Fibroblast of skin of abdomen (primary cell): ENCODE measurements at regions not wholly inside any gene's neighbourhood (a gene's known extent, or its start where the extent isn't known, plus 50 kb on each side); places are given as distances from the start of the nearest gene placed in this dataset.

Source experiments
- DNase-seq: peaks from one replicate; pipeline ENCODE4 v3.0.0-alpha.2; 2013

DNA sequence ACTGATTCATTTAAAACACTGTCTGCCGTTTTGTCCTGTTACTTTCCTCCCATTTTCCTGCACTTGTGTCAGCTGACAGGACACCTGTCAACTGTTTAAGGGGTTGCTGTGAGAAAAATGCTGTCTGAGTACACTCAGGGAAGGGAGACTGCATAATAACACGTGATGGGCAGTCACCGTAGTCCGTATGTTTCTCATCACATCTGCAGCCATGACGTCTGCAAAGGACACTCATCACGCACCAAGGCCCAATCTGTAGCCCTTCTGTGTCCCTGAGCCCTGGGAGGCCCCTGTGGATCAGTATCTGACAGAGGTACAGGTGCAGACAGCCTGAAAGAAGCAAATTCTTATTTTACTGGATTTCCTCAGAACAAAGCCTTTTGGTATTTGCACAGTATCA, 396.3 kb downstream of the YTHDC2 start:
- DNase-seq: no peak

DNA sequence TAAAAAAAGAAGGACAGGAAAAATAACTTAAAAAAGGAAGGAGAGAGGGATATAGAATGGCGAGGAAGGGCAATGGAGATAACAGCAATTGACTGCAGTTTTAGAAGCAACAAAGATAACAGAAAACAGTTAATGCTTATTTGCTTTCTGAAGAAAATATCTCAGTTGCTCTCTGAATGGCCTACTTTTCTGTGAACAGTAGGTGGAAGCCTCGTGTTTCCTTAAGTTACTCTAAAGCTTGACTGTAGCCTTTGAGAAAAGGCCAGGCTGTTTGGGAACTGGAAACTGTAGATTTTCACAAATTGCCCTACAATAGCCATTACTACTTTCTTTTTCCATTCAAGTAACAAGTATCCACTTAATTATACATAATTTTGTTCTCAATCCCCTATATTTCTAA, 404.5 kb downstream of the YTHDC2 start:
- no peak for DNase-seq

DNA sequence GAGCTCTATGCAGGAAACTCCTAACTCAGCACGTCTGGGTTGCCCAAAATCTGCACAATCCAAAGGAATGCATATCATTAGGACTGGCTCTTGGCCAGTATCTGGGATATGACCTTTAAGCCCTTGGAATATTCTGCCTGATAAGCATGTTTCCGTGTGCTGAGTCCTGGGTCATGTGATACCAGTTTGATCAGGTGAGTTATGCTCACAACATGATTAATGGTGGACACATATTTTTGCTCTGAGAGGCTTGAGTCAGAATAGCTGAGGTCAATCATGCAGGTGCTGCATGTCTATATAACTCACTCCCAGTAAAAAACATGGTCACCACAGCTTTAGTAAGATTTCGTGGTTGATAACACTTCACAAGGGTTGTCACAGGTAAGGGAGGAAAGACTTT, 408.8 kb downstream of the YTHDC2 start:
- DNase-seq: no peak

DNA sequence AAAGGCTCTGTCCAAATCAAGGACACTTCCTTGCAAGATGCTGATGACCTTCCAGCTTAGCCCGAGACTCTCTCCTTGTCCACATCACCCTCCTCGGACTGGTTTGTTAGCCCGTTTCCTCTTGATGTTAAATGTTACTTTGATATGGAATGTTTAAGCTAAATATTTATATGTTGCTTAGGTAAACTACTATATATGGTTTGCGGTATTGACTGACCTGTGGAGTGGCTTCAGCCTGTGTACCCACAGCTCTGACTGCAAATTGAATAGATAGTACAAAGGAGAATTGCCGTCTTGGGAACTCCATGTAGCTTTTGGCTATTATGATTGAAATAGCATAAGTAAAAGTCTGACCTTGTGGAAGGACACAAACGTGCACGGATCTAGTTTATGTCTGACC, 422.0 kb downstream of the YTHDC2 start:
- no peak for DNase-seq

DNA sequence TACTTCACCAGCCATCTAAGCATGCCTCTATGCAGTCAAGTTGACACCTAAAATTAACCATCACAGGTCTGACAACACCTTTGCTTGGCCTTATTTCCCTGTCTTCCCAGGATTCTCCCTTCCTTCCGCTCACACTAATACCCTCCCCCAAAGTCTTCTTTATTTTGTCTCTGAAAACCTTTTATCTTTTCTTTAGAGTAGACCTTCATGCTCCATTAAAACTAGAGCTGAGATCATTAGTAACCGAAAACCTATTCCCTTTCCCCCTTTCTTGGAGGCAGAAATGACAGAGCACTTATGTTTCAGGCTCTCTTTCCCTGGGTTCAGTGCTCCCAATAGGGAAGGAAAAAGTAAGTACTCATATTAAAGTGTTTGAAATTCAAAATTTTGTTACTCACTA, 423.8 kb downstream of the YTHDC2 start:
- DNase-seq: no peak

DNA sequence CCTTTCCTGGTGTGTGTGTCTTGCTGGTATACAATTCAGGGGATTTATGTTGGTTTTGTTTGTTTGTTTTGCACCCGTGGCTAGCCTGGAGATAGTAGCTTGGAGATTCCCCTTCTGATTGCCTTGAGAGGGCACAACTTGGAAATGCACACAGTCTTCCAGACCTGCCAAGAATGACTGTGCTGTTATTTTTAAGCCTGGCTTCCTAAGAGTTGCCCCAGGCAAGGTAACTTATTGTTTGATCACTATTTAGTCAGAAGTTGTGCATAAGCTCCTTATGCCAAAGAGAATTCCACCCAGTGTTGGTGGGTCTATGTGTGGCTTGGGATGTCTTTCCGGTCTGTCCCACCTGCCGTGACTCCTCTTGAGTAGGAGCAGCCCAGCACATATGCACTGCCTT, 421.9 kb upstream of the KCNN2 start:
- no peak for DNase-seq

DNA sequence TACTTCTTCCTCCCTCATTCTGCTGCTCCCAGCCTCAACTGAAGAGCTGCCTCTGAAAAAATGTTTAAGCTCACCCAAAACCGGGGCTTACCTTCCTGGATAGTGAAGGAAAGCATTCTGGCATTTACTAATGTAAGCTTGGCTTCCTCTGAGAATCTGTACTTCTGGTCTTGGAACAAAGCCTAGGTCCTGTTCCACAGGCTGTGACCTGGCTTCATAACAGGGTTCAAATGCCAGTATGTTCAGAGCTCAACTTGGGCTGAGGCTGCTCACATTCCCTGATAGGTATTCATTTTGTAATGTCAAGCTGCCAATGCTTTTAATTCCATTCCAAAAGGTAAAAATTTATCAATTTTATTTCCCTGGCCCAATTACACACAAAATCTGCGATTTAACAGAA, 411.7 kb upstream of the KCNN2 start:
- no peak for DNase-seq

DNA sequence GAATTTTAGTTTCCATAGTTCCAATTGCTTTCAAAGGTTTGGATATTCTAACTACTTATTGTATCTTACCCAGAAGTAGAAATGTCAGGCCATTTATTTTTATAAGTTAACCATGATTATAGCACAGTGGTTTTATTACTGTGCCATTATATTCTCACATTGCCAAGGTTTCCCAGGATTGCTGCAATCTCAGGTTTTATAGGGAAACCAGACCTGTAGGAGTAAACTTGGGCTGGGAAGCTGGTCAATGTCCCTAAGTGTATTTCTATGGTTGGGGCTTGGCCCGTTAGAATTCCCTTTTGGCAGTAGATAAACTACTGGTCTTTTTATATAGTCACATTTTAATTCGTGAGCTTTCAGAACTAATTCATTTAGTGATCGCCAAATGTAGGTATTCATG, 396.6 kb upstream of the KCNN2 start:
- no peak for DNase-seq

DNA sequence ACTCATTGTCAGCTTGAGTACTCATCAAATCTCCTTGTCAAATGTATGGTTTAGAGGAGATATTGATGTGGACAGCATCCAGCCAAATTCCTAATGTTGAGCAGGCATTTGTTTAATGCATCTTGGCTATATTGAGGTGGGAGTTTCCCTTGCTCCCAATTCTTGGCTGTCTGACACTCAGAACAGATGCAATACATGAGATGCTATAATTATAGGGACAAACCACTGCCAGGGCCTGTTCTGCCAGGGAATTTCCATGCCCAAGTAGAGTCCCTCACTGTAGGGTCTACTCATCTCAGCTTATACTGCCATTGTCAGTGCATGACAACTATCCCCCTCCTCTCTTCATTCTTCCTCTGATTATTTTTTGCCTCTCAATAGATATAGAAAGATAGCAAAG, 392.0 kb upstream of the KCNN2 start:
- DNase-seq: no peak

DNA sequence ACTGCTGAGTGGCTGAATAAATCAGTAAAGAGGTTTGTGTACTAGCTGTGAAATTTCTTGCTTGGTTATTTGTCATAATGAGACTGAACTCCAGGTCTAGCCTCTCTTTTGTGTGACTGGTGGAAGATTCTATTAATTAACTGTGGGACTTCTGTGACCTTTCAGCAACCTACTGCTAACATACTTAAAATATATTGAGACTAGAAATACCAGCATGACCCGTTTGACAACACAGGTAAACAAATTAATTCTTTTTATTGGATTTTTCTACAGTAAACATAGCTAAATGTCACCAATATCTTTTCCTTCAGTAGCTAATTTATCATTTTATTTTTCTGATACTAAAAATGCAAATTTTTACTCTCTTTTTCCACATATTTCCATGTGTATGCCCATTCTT, 390.4 kb upstream of the KCNN2 start:
- DNase-seq: no peak

DNA sequence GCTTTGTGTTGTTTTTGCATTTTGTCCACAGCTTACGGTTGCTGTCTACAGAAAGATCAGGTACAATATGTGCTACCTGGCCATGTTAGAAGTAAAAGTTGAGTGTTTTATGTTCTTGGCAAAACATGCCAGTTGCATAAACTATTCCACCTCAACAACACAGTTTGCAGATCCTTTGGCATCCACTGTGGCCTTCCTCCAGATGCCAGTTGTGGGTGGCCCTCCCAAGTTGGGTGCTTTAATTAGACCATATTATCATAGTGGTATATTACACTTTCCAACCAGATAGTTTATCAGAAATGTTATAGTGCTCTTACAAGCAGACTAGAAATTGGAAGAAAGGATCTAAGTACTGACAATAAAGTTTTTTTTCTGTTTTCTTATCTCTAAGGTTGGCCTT, 386.9 kb upstream of the KCNN2 start:
- DNase-seq: no peak

DNA sequence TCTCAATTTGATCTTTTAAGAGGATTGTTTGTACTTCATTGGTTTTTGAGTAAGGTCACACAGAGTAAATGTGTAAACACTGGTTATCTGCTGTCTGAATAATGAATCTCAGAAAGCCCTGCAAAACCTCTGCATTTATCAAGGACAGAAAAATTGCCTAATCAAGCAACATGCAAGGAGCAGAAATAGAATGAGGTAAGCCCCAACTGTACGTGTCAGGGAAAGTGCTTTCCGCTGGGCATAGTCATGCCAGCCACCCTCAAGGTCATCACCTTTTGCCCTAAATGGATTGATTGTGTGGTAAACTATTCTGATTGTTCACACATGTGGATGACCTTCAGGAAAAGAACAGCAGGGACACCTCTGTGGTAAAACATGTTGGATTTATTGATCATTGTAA, 376.9 kb upstream of the KCNN2 start:
- no peak for DNase-seq

DNA sequence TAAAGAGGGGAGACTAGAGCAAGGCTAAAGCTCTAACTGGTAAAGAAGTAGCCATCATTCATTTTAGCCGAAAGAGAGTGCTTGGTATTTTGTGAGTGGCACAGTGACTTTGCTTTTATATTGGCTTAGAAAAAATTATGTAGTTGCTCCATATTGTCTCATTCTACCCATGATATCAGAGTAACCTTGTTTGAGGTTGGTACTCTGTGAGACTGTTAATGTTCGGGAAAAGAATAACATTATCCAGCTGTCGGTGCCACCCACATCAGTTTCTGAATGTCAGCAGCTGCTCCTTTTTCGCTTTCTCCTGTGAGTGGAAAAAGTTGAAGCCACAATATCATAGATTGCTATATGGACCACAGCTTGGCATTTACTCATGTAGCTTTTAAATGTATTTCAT, 376.4 kb upstream of the KCNN2 start:
- no peak for DNase-seq

DNA sequence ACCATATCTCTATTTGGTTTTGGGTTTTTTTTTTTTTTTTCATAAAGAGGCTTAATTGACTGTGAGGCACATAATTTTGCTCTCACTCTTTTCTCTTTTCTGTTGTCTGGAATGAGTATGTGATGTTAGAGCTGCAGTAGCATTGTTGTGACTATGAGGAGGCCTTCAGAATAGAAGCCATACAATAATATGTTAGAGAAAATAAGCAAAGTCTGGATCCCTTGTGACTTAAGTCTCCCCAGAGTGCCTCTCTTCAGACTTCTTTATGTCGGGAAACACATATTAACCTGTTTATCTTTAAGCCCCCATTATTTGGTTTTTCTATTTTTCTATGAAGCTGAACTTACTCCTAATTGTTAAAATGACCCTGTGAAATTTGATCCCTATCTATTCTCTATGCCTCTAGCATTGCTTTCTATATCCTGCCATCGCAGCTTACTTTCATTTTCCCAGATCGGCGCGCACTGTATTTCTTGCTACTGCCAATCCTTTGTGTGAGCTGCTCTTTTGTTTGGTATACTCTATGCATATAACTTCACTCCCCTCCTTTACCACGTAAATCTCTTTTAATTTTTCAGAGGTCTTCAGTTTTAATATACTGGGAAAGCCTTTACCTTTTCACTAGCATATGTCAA, 372.5 kb upstream of the KCNN2 start:
- DNase-seq: no peak

DNA sequence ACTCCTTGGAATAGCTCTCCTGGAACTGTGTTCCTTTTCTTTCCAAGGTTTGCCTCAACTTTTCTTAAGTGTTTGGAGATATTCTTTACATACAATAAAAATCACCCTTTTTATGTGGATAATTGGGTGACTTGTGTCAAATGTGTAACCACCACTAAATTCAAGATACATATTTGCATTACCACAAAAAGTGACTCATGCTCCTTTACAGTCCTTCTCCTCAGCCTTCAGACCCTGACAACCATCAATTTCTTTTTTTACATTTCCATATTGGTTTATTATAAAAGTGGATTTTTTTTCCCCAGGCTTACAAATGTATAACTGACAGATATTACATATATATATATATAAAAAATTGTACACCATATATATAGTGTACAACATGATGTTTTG, 372.0 kb upstream of the KCNN2 start:
- DNase-seq: peak; percentile 9

DNA sequence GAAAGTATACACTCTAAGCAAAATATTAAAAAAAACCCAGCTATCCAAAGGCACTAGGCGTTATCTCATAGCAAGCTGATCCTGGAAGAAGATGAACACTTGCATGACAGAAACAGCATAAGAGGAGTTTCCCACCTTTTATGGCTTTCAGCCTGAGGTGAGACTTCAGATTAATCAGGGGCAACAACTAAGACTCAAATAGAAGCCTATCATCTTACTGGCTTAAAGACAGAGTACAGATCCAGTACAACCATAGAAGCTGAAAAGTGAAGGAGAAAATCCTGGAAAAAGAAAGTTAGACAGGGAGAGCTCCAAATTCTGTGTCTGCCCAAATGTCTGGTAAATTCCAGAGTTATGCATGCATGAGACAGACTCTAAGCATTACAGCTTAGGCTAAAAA, 360.8 kb upstream of the KCNN2 start:
- DNase-seq: no peak

DNA sequence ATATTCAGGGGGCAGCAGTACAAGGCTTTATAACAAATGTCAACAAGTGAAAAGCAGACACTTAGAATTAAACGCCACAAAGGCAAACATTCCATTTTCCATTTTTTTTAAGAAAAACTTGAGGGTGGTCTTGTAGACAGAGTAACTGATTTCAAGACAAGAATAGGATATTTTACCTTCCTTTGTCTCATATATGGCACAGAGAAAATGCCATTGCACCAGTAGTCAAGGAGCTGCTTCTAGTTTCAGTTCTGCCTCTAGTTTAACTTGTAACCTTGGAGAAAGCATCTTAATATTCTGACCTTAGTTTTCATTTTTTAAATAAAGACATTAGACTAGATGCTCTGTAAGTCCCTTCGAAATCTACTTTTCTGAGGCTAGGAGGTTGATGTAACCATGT, 355.3 kb upstream of the KCNN2 start:
- no peak for DNase-seq

DNA sequence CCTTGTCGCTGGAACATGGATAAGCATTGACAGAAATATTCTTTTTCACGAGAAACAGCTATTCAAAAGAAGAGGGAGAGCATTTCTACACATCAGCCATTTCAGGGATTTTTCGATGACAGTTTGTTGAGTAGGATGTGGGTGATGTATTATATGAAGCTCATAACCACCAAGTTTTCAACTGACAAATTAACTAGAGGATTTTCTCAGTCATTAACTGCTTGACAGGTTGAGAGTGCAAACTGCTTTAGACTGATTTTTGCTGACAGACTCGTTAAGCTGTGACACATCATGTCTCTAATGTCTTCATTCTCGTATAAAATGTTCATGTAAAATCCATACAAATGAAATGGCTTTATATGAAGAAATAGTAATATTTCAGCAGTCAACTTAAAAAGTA, 354.2 kb upstream of the KCNN2 start:
- DNase-seq: no peak

DNA sequence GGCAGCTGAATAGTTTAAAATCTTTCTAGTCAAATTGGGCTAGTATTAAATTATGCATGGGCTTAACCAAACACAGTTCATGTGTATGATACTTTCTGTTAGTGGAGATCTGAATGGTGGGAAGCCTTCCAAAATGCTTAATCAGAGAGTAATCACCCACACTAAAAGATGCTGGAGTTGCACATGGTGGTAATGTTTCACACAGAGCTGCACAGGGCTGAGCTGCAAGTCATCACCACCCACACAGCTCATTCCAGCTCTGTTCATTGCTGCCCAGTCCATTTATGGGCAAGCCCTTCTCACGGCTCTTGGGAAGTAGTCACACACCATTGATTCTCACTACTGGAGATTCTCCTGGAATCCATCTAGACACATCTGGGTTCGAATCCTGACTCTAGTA, 351.5 kb upstream of the KCNN2 start:
- DNase-seq: peak; percentile 90

DNA sequence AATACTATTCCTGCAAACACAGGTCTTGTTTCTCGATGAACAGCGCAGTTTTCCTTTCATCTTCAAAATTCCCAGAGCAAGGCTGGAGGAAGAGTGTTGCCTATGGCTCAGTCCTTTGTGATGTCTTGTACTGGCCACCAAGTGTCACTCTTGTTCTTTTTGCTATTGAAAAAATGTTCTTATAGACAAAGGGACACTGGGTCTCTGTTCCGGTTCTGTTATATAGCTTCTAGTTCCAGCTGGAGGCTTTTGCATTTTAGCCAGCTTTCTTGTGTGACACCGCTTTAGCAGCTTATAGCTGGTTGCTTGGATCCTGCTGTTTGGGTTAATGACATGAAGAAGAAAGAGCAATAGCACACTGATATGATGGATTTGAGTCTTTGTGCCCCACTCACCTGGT, 343.7 kb upstream of the KCNN2 start:
- no peak for DNase-seq

DNA sequence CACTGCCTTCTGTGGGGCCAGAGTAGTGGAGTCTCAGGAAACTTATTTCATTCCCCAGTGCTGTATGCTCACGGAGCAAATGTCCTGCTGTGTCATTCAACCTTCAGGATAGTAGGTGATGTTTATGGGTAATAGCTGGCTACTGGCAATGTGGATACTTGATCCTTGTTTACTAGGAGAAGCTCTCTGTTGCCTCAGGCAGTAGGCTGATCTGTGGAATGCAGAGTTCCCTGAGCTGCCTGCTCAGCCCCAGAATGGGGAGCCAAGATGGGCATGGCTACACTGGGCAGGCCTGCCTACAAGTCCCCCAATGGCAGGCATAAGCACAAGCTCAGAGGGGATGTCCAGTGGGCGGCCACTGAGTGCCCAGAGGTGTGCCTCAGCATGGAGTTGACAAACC, 323.1 kb upstream of the KCNN2 start:
- DNase-seq: no peak

DNA sequence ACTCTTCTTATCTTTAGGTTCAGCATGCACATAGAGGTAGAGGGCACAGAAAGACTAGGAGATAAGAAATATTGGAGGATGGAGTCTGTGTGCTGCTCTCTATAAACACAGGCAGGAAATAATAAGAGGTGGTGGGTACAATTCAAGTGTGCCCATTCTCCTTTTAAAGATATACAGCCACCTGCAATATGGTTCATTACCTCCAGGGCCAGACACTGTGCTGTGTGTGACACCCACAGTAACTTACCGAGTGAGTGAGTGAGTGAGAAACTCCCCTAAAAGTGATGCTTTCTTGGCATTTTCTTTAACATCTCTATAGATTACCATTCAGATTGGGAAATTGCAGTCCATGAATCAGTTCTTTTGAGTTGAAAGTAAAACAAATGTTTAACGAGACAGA, 311.8 kb upstream of the KCNN2 start:
- no peak for DNase-seq

DNA sequence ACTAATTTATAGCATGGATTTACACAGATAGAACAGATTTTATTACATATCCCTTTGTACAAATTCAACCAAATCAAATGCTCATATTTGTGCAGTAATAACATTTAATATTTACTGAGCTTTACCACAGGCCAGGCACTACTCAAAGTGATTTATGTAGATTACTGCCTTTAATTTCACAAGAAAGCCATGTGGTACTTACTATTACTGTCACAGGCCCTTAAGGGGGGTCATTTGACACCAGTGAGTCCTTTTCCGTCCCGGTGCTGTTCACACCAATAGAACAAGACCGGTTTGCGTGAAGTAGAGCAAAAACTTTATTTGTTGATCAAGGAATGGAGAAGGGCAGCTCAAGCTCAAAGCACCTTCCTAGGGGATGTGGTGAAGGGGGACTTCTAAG, 308.5 kb upstream of the KCNN2 start:
- no peak for DNase-seq

DNA sequence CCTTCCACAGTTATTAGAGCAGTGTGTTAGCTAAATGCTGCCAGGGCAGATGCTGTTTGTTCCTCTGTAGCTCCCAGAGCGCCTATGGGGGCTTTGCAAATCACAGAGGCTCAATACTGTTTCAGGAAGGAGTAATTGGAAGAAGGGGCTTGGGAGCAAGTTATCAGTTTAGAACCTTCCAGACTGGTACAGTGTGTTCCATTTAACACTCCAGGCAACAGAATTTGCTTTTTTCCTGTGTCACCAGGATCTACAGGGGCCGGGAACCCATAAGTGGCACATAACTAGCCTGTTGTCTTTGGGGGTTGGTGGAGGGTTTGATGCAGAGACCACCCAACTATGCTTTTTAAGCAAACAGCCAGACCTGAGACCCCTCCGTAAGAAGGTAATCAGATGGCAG, 307.3 kb upstream of the KCNN2 start:
- DNase-seq: no peak

DNA sequence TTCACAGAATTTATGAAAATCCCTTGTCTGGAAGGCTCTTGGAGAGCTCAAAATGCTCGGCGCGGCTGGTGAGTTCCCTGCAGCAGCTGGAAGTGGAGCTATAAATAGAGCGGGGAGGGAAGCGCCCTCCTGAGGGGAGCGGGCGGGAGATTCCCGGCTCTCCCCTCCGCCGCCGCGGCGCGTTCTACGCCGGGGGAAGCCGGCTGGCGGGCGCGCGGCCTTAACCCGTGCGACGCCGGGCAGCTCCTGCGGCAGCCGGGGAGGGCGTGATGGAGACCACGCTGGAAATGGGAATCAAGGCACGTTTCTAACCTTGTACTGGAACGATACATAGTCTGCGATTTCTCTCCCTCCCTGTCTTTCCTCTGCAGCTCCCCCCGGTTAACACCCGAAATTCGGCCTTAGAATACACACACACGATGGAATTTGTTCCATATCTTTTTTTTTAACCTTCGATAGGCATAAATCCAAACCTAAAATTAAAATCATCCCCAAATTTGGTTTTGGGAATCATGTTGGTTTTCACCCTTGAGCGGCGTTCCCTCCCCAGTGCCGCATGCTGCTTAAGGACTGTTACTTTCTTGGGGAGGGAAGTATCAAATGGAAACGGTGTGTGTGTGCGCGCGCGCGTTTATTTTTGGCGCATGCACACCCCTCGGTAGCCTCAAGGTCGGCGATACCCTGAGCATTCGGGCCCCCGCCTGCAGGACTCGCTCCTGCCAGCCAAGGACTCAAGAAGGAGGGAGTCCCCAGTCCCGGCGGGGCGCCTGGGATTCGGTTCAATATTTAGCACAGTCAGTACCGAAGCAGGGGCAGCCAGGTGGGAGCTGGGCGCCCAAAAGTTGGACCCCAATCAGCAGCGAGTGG, 306.3 kb upstream of the KCNN2 start:
- DNase-seq: peak; percentile 68
